NCI-H345 treated with DMSO at 0.1 percent for 48 hours (cell line): ENCODE measurements at regions not wholly inside any gene's neighbourhood (a gene's known extent, or its start where the extent isn't known, plus 50 kb on each side); places are given as distances from the start of the nearest gene placed in this dataset.
"Not testable (repeated sequence)": the region's sequence is repeated elsewhere in the genome, so short reads cannot be mapped to it uniquely, and the experiment has no call there.

Experiments
- DNase-seq: peaks from one replicate; lab custom pipeline; 2025; ENCODE audit not compliant: unreplicated experiment; lab: John Stamatoyannopoulos, UW

DNA sequence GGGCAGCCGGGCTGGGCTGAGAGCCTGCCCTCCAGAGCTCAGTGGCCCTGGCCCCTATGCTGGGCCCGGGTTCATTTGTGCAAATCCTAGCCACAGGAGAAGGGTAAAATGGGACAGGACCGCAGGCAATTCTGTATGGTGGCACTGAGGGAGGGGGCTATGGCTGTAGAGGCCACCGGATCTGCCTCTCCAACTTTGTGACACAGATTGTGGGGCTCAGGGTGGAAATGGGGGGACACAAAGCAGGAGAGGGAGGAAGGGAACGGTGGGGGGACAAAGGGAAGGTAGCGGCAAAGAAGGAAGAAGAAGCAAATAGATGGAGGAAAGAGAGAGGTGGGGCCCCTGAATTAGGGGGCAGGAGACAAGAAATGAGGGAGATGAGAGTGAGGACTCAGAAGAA, 201.1 kb downstream of the SMAD2 start:
- DNase-seq: no peak

DNA sequence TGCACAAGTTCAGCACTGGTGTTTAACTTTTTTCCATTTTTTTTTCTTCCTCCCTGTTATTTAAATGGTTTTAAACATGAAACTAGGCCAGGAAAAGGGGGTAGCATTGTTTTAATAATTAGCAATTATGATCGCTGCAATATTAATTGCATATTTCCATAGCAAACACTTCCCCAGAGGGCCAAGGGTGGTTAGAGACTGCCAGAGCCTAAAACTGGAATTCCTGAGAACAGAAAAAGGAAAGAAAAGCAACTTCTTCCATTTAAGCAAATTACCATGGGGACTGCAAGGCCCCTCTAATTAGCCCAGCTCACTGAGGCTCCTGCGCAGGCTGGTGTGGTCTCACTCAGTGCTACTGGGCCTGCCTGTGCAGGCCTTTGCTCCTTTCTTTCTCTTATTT, 201.5 kb downstream of the SMAD2 start:
- DNase-seq: no peak

DNA sequence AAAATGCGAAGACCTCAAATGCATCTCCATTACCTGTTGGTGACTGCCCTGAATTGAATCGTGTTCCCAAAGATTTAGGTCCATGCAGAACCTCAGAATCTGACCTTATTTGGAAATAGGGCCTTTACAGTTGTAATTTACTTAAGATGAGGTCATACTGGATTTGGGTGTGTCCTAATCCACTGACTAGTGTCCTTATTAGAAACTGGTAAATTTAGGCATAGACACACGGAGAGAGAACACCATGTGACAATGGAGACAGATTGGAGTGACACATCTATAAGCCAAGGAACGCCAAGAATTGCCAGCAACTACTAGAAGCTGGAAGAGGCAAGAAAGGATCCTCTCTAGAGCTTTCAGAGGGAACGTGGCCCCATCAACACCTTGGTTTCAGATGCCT, 203.1 kb downstream of the SMAD2 start:
- DNase-seq: no peak

DNA sequence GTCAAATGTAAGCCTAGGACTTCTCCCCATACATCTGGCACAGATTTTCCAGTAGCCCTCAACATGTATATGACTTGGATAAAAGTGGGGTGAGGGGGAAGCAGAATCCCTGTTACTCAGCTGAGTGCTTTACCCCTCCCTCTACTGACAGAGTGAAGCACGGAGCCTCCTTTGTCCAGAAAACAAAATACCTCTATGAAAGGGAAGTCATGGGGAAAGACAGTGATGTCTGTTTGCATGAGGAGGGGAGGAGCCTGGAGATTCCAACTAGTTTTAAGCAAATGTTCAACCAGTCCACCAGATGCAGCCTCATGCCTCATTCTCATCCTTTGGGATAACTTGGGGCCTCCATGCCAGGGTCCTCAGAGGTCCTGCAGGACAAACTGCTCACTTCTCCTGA, 203.9 kb downstream of the SMAD2 start:
- no peak for DNase-seq

DNA sequence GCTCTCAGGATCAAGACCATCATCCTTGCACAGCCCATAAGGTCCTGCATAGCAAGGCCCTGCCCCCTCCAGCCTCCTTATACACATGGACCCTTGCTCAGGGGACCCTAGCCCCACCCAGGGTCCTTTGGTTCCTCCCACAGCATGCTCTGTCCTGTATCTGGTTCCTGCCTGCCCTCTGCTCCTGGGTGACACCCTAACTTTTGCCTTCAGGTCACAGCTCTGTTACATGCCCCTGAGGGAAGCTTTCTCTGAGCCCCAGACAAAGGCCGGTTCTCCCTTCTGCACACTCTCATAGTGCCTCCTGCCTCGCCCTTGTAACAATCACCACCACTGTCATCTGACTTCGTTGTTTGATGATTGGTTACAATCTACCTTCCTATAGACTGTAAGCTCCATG, 204.8 kb downstream of the SMAD2 start:
- no peak for DNase-seq

DNA sequence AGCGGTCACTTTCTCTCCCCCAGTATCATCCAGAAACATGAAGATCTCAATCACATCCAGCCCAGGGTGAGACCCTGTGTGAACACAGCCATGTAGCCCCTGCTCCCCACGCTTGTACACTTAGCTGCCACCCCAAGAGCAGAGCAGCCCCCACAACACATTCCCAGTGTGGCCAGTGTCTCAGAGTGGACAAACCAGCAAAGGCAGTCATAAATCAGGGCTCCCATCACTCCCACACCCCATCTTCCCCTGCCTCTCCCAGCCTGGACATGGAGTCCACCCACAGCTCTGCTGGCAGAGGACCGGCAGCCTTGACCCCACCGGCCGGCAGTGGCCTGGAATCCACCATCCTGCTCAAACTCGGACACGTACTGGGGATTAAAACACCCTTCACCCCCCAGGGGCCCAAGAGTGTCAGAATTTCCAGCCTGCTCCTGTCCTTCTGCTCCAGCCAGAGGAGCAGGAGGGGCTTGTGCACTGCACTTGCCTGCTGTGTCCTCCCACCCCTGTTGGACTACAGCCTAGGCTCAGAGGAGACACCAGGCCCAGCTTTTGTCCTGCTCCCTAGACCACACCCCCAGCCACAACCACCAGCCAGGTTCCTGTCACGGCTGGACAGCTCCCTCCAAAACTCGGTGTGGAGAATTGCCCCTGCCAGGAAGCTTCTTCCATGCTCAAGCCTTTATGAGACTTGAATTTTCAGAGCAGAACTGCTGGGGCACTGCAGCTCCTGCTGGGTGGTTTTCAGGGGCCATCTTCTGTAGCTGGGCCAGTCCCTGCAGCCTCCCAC, 206.1 kb downstream of the SMAD2 start:
- no peak for DNase-seq

DNA sequence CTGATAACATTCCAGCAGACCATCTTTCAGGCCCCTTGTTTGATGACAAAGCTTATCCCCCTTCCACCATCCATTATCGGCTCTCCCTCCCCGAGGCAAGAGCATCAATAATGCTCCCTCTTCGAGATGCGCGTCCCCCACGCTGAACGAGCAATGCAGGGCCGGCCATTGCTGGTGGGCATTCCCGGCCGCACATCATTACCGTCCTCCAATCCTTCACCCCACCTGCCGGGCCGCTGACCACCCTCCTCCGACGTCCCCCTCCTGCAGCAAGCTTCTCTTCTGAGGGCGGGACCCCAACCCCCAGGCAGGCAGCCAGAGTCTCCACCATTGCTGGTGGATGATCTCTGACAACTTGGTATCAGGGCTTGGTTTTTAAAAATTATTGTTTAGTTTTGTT, 208.6 kb downstream of the SMAD2 start:
- DNase-seq: no peak

DNA sequence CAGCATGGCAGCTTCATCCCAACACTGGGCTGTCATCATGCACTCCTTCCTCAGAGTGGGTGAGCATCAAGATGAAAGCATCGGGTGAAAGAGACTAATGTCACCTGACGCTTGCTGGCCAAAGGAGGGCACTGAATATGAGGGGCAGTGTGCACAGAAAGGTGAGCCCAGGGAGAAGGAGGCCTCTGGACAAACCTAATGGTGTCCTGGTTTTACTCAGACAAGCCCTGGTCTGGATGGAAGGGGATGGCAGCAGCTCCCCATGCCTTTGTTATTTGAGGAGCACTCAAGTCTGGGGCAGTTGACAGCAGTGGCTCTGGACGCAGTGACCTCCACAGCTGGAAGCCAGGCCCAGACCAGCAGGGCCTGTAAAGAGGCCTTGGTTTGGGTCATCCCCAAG, 209.7 kb downstream of the SMAD2 start:
- no peak for DNase-seq

DNA sequence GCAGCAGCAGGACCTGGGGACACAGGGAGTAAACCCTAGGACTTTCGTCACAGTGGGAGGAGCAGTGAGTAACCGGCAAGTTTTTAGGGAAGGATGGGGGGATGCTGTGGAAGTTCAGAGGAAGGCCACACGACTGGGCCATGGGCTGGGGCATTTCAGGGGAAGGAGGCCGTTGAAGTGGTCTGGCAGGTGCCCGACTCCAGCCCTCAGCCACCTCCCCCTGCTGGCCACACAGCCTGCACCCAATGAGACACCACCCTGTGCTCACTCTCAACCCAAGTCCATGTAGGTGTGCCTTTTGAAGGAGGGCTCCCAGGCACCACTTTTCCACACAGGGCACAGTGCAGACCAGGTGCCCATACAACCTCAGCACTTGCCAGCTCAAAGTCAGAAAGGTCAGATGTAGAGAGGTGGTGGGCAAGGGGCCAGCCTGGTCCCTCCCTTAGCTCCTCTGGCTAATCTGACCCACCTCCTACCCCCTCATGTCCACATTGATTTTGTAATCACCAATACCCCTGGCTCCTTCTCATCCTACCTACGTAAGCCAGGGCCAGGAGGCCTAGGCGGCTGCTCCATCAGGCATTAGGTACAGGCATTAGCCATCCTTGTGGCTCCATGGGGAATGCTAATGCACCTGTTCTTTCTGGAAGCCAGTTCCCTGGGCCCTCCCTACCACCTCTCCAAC, 211.2 kb downstream of the SMAD2 start:
- no peak for DNase-seq

DNA sequence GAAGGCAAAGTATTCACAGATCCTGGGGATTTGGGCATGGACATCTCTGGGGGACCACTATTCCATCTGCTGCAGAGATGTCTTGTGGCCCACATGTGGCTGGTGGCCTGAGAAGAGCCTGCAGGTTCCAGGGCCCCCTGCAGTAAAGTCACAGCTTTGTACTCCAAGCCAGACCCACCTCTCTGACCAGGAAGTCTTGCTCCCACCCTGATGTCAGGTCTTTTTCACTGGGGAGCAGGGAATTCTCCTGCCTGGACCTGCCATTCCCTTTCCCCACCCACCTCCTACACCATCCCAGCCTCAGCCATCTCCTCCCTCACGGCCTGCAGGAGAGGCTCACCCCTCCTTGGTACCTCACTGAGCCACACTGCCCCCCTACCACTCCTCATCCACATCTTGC, 211.8 kb downstream of the SMAD2 start:
- DNase-seq: no peak

DNA sequence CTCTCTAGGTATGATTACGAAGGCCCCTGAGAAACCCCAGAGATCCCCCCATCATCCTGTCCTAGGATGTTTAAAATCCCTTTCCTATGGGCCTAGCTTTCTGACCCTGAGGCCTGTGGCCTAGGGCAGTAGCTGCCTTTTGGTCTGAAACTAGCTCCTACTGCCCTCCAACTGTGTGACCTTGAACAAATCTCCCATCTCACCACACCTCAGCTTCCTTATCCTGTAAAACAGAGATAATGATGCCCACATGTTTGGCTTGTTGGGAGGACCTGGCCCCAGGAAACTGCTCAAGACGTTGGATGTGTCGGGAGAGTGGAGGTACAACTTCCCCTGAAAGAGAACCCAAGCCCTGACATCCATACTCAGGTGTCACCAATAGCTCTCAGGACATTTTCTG, 213.2 kb downstream of the SMAD2 start:
- no peak for DNase-seq

DNA sequence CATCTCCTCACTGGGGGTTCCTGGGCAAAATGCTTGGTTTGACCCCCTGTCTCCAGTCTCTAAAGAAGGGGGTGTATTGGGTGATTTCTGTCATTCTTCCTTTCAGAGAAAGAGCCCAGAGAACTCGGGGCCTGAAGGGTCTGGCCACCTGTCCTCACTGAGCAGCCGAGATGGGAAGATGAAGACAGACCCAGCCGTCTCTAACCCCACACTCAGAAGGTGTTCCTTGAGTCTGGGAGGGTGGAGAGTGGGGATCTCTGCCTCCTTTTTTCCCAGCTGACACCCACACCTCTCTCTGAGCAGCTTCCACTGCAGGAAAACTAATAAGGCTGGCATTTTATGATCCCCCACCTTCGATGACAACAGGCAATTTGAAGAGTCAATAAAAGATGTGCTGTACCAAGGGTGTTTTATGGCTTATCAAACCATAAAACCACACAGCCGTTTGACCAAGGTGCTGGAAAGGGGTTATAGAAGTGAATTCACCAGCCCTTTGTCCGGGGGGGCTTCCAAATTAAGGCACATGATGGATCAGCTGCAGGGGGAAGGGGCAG, 213.8 kb downstream of the SMAD2 start:
- DNase-seq: no peak

DNA sequence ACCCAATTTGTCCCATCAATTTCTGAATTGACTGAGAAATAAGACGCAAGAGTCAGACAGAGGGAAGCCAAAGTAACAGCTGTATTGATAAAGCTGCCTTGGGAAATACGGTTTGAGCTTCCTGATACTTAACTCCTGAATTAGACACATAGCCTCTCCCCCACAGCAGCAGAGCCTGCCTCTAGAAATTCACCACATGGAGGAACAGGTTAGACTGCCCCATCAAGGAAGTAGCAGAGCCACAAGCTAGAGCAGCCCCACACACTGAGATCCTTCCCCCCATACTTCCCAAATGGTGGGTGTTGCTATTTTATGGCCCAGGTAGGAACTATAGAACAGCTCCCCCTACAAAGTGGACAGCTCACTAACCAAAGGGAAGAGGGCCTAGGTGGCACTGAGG, 220.0 kb downstream of the SMAD2 start:
- no peak for DNase-seq

DNA sequence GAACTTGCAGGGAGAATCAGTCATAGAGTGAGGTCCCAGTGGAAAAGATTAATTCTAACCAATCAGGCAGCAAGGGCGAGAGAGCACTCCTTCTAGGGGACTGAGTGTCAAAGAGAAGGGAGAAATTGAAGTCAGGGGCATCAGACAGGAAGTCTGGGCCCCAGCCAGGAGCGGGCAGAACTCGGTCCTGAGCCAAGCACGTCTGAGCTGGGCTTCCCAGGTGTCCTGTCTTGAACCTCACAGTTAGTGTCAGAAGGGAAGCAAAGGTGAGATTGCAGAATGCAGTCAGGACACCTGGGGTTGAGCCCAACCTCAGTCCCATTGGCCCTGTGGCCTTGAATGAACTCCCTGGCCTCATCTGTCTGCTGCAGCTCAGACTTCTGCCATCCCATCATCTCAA, 220.9 kb downstream of the SMAD2 start:
- no peak for DNase-seq

DNA sequence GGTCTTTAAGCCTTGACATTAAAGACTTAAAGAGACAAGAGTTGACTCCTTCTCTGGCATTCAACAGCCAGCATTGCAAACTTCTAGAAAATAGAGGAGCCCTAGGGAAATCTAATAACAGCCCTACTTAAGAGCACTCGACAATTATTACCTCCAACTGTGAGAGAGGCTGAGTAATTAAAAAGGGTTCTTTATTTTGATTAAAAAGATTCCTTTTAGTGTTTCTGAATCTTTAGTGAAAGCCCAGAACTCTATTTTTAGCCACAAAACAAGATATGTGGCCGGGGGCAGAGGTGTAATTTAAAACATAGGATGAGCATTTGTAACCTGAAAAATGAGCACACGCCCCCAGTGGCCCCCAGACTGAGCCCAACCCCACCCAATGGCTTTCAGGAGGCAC, 222.3 kb downstream of the SMAD2 start:
- no peak for DNase-seq

DNA sequence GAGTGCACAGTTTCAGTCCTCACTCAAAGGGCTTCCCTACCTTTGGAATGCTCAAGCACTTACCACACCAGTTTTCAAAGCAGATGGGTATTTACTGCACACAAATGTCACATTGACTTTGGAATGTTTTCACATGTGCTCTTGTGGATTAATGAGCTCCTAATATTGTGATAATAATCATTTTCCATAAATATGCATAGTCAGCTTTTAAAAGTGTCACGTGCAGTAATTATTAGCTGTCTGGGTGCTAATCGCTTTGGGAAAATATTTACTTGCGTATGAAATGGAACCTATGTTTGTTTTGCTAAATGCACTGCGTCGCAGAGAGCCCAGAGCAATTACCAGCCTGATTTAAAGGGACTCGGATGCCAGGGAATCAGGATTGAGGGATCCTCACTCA, 229.3 kb downstream of the SMAD2 start:
- no peak for DNase-seq

DNA sequence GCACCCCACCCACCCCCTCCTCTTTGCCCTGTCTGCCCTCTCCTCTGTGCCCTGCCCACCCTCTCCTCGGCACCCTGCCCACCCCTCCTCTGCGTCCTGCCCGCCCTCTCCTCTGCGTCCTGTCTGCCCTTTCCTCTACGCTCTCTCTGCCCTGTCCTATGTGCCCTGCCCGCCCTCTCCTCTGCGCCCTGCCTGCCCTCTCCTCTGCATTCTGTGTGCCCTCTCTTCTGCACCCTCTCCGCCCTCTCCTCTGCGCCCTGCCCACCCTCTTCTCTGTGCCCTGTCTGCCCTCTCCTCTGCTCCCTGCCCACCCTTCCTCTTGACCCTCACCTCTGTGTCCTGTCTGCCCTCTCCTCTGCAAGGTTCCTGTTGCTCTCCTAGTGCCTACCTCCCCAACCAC, 233.6 kb downstream of the SMAD2 start:
- no peak for DNase-seq

DNA sequence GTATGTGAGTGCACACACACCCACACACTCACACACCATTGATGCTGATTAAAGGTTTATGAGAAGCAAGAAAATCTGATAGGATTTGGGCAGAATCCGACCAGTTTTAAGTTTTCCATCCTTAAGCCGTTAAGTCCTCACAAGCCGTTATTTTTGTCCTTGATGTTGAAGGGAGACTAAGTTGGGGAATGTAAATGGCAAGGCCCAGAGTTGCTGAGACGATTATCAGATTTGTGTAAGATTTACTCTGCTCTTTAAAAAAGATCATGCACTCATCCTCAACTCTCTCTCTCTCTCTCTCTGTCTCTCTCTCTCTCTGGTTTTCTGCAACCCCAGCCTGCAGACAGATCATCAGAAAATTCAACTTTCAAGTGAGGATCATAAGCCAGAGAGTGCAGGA, 238.8 kb downstream of the SMAD2 start:
- no peak for DNase-seq

DNA sequence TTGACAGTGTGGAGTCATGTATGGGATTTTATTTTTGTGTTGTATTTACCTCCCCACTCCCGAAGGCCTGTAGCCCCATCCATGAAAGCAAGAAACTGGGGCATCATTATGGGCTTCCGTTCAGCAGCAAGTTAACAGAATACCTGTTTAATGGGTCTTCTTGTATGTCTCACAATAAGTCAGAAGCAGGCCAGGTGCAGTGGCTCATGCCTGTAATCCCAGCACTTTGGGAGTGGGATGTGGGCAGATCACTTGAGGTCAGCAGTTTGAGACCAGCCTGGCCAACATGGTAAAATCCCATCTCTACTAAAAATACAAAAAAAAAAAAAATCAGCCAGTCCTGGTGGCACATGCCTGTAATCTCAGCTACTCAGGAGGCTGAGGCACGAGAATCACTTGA, 239.7 kb downstream of the SMAD2 start:
- DNase-seq: not testable (repeated sequence)

DNA sequence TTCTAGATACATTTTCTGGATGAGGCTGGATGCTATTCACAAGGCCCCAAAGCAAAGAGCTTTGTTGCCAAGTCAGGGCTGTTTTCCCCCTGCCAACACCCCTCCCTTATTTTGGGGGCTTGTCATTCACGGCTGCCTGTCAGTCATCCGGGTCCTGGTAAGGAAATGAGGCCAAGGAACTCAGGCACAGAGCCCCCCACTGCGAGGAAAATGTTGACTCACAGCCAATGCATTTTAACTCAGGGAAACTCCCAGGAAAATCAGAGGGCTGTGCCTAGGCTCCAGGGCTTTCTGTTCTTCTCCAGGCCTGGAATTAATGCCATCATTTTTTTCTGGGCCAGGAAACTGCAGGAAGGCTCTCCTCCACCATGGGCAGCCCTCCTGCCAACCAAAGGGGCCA, 241.1 kb downstream of the SMAD2 start:
- no peak for DNase-seq

DNA sequence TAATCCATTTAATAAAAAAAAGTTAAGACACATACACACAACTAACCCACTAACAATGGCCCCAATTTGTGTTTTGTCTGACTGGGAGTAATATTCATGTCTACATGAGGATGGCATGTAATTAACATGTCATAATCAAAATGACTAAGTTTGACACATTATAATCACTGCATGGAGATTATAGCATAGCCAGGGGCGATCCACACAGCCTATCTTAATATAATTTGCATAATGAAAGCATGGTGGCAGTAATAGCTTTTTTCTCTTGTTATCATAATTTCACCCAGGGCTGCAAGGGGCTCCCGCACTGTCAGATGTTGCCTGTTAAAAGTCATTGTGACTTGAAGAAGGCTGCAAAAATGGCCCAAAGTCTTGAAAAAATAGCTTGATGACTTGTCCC, 243.7 kb downstream of the SMAD2 start:
- DNase-seq: no peak

DNA sequence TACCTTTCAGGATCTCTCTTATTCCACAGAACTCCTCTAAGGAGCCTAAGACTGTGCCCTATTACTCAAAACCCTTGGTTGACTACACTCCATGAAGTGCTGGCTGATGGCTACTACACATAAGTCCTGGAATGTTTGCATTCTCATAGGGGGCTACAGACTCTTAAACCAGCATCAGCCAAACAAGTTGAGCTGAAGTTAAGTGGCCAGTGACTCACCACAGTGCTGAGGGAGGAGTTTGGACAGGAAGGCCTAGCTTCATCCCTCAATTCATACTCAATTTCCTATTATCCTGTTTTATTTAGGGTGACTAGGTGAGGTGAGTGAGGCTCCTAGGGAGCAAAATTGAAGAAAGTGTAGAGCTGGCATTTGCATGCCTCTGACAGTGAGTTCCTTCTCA, 246.7 kb downstream of the SMAD2 start:
- no peak for DNase-seq

DNA sequence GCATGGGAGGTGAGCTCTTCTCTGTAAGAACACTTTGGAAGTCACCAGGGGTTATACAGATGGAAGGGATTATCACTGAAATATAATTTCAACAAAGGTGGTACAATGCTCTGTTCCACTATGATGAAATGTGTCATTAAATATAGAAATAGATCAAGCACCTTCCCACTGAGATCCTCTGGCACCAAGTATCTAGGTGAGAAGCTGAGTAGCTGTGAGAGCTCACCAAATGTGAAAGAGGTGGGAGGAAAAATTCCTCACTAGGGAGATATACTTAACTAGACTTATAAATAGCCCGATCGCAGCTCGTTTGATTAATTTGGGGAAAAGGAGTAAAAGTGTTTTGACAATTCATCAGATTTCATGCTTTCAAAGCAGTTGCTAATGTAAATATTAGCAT, 247.6 kb downstream of the SMAD2 start:
- DNase-seq: no peak
